Activated CD4-positive, alpha-beta T cell treated with anti-CD3 and anti-CD28 coated beads for 4 hours (primary cell): ENCODE measurements at regions not wholly inside any gene's neighbourhood (a gene's known extent, or its start where the extent isn't known, plus 50 kb on each side); places are given as distances from the start of the nearest gene placed in this dataset.

ENCODE experiments used
- DNase-seq, 2 donors: peaks; one replicate each; pipeline ENCODE4 v3.0.0-alpha.2; 2020

DNA sequence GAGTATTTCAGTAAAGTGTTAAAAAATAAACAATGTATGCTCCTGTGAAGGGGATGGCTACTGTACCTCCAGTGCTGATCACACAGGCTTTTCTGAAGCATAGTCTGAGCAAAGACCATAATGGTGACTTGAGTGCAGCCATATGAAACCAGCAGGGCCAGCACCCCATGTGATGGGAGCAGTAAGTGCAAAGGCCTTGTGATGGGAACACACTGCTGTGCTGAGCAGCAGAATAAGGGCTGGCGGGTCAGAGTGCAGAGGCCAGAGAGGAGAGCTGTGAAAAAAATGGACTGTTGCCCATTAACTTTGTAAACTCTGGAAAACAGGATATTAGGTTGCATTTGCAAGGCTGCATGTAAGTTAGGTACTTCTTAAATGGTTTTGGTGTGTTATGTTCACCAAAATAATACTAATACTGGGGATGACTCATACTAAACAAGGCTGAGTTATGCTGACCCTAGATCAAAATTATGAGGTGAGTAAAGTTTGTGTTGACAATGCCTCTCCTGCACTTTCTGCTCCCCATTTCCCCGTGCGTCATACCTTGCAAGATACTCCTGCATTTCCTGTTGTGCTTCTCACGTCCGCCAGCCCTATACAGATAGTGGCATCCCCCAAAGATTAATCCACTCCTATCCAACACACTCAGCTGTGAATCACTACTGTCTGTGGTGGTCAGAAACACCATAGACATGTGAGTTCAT, 67.0 kb upstream of the FAM9A start:
- no peak for DNase-seq

DNA sequence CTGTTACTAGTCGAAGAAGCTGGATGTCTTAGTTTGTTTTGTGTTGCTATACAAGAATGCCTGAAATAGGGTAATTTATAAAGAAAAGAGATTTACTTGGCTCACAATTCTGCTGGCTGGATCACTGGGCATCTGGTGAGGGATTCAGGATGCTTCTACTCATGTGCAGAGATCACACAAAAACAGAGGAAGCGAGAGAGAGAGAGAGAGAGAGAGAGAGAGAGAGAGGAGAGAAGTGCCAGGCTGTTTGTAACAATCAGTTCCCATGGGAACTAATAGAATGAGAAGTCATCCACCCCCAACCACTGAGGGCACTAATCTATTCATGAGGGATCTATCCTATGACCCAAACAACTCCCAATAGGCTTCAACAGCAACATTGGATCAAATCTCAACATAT, 66.2 kb upstream of the FAM9A start:
- DNase-seq: no peak

- DNase-seq: no peak
These were observed 63.0 kb upstream of the FAM9A start for GRCh38 chrX:8864161-8864560.

GRCh38 chrX:8861908-8862307, 60.7 kb upstream of the FAM9A start:
- no peak for DNase-seq

- DNase-seq: no peak
These were observed 50.2 kb upstream of the FAM9A start for GRCh38 chrX:8851231-8851886.
